GM21367 (cell line): ENCODE measurements at regions not wholly inside any gene's neighbourhood (a gene's known extent, or its start where the extent isn't known, plus 50 kb on each side); places are given as distances from the start of the nearest gene placed in this dataset.
"Not testable (repeated sequence)": the region's sequence is repeated elsewhere in the genome, so short reads cannot be mapped to it uniquely, and the experiment has no call there.

ENCODE experiments used
- ATAC-seq: cut with Tn5 transposase; IDR thresholded peaks from one replicate; pipeline ENCODE4 v1.9.1; 2021; ENCODE audit not compliant: unreplicated experiment

DNA sequence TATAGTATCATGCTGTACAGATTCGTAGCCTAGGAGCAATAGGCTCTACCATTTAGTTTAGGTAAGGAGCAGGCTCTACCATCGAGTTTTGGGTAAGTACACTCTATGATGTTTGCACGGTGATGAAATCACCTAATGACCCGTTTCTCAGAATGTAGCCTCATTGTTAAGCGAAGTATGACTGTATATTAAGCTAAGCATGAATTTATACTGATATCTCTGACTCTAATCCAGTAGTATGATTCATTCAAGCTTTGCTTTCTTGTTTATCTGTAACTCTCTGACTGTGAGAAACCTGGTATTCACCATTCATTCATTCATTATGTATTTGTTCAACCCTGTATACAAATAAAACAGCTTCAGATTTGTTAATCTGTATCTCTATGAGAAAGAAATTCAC, 283.9 kb upstream of the PRICKLE1 start:
- ATAC-seq, result no peak

DNA sequence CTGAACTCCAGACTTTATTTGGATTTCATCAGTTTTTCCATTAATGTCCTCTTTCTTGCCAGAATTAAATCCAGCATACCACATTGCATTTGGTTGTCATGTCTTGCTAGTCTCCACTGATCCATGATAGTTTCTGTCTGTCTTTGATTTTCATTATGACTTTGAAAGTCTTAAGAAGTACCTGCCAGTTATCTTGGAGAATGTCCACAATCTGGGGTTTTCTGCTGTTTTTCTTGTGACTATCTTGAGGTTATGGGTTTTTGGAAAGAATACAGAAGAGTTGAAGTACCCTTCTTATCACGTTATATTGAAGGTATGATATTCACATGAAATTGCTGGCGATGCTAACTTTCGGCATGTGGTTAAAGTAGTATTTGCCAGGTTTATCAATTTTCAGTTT, 282.3 kb upstream of the PRICKLE1 start:
- ATAC-seq, result no peak

DNA sequence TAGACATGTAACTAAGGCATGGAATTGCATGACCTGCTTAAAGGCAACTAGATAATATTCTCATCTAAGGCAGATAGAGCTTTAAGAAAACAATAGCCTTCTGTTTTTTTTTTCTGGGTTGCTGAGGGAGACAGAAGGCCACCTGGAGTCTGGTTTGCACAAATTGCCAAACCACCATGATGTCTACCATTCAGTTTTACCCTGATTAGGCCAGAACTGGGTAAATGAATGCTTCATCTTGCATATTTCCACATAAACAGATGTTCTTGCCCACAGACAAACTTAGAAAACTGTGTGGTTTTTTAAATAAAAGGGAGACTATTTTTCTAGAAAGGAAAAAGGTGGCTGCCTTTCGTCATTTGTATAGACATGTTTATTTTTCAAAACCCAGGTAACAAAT, 278.7 kb upstream of the PRICKLE1 start:
- no peak for ATAC-seq

DNA sequence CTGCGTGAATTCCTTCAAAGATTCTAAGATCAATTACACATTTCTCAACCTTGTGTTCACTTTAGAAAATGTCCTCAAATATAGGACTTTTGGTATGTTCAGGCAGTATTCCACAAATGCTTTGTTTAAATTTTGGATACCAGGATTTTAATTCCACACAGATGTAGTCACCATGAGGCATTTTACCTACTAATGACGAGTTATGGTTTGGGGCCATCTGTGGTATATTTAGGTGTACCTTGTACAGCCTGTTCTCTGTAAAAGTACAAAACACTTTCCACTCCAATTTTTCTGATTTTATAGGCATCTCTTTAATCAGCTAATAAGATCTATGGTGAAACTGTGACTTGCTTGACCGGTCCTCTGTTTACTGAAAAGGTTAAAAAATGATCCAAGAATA, 275.7 kb upstream of the PRICKLE1 start:
- ATAC-seq, result no peak

DNA sequence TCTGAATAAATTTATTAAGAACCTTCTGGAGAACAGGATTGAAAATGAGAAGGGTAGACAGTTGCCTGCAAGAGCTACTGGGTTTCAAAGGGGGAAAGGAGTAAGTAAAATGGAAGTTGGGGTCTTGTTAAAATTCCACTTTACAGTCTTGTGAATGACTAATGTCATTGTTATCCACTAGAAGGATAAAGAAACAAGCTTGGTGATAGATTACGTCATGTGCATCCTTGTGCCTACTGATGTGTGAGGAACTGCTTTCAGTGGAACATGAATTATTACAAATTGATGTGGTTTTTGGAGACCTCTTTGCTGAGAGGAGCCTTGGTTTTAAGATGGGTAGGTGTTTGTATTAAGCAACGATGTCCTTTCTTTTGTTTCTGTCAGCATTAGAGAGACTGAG, 272.5 kb upstream of the PRICKLE1 start:
- no peak for ATAC-seq

DNA sequence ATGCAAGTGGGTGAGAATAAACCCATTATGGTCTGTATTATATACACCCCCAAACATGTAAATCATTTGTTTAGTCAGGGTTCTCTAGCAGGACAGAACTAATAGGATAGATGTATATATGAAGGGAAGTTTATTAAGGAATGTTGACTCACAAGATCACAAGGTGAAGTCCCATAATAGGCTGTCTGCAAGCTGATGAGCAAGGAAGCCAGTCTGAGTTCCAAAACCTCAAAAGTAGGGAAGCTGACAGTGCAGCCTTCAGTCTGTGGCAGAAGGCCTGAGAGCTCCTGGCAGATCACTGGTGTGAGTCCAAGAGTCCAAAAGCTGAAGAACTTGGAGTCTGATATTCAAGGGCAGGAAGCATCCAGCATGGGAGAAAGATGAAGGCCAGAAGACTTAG, 270.8 kb upstream of the PRICKLE1 start:
- not testable (repeated sequence) for ATAC-seq

DNA sequence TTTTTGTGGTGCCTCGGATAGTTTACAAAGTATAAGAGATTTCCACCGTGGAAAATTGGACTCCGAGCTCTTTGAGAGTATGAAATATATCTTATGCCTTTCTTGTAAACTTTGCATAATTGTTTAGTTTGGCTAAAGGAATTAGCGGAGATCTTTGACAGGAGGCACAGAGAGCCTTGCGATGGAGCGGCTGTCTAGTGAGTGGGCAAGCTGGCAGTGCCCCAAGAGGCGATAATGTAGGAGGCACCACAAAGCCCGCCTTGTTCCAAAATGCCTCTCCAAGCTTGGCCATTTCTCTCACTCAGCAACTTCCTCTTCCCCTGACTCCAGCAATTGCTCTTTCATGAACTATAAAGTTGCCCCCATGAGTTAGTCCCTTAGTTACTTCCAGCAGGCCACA, 270.1 kb upstream of the PRICKLE1 start:
- no peak for ATAC-seq

DNA sequence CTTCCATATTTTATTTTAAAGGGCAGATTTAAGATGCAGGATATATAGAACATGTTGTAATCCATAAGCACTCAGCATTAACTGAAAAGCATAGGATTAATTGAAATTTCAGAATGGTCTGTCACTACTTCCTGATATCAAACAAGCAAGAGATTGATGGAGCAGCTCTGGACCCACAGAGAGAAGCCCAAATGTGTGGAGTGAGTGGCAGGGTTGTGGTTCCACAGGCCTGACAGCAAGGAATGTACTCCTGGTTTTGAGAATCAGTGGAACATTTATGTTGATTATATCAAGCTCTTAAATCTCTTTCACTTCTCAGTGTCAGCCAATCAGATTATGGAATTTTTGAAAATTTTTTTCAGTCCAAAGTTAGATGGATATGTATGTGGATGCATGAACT, 267.6 kb upstream of the PRICKLE1 start:
- ATAC-seq, result no peak

DNA sequence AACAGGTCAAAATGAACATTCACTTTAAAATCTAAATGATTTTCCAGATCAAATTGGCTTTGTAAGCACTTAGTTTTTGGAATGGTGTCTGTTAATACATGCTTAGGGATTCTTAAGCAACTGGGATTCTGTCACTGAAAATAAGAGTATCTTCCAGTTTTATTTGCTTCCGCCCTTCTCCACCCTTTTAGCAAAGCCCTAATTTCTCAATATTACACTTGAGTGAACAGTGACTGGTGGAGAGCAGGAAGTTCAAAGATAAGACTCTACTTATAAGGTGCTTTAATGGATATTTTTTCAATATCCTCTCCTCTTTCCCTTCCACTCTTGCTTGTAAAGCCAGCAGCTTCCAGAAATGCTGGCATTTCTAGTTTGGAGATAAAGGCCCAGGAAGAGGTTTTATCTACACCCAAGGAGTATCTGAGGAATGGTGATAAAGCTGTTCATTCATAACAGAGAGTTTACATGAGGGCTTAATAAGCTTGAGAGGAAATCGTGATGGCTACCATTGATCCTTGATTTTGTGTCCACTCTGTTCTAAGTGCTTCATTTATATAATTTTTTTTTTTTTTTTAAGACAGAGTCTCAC, 265.9 kb upstream of the PRICKLE1 start:
- no peak for ATAC-seq

DNA sequence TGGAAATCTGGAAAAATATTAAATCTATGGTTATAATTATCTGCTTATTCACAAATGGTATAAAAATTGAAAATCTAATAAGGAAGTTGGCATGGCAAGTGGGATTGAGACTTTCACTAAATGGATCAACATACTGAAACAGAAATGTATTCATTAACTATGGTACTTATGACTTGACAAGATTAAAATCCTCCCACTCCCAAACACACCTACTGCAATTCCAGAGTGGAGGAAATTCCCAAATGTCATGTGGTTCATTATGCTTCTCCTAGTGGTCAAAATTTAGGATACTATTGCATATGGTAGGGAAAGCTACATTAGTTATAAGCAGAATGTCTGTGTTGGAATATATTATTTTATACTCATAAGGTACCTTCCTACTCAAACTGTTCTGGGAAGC, 265.3 kb upstream of the PRICKLE1 start:
- ATAC-seq, result no peak

DNA sequence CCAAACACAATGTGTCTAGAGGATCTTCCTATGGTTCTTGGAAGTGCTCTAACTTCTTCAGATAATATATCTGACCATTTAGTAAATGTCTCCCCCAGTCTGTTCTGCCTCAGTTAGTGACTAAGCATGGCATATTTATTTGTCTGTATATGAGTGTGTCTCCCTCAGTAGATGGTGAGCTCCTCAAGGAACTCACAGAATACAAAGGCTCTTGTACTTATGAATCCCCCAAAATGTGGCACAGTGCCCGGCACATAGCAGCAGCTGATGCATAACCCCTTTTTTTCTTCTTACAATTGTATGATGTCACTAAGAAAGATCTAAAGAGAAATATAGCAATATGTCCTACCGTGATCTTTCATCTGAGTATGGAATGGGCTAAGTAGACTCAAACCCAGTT, 264.7 kb upstream of the PRICKLE1 start:
- ATAC-seq, result no peak

DNA sequence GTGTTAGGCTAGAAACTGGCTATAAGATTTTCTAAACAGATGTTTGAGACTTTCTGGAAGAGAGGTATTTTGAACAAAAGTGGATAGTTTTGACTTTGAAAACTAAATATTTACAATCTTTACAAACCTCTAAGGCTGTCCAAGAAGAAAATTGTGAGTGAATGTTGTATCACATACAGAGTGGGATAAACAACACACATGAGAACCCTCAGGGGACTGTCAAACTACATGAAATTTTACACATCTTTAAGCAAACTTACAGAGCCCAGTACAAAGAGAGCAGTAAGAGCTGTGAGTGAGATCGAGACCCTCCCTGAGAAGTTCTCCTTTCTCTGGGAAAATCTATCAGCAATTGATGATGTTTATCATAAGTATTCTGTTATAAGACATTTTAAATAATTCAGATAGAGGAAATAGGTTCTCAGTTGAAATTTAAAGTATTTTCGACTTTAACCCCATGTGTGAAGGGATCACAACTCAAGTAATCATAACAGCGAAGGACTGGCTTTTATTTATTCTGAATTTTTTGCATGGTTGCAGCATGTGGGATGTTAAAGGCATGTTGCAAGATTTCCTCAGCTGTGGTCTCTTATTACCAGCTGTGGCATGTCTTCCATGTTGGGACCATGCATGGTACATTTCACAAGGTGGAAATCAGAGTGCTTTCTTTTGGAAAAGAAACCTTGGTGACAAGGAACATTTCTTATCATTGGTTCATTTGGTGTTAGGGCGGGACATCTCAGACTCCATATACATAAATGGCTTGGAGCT, 264.0 kb upstream of the PRICKLE1 start:
- no peak for ATAC-seq

DNA sequence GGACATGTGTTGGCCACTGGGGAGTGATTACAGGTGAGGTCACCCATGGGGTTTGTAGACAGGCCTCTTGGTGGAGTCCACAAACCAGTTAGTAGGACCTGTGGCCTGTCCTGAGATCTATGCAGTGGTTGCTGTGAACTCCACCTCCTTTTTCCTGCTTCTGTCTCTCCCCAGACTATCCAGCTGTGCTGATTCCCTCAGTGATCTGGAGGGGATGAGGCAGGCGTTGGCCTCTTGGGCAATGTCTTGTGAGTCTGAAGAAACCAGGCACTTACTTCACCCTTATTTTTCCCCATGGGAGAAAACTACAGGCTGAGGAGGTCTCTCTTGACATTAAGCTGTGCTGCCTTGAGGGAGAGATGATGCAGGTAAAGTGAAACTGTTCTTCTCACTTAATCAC, 257.2 kb upstream of the PRICKLE1 start:
- no peak for ATAC-seq

DNA sequence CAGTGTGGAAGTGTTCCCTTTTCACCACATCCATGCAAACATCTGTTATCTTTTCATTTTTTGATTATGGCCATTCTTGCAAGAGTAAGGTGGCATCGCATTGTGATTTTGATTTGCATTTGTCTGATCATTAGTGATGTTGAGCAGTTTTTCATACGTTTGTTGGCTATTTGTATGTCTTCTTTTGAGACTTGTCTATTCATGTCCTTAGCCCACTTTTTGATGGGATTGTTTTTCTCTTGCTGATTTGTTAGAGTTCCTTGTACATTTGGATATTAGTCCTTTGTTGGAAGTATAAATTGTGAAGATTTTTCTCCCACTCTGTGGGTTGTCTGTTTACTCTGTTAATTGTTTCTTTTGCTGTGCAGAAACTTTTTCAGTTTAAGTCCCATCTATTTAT, 244.5 kb upstream of the PRICKLE1 start:
- no peak for ATAC-seq

DNA sequence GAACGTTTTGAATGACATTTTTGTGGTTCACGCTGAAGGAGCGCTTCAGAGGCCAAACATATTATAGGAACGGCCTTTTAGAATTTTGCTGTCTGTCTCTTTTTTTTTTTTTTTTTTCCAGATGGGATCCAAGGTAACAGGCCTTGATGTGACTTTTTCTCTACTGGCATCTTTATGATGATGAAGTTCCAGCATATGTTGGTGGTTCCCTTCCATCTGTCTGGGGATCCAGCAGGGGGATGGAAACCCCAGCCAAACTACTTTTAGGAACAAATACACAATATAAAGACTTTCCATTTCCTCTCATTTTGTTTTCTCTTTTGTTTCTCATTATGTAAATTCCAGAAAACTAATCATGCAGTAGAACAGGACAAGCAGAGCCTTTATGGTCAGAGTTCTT, 239.3 kb upstream of the PRICKLE1 start:
- no peak for ATAC-seq

DNA sequence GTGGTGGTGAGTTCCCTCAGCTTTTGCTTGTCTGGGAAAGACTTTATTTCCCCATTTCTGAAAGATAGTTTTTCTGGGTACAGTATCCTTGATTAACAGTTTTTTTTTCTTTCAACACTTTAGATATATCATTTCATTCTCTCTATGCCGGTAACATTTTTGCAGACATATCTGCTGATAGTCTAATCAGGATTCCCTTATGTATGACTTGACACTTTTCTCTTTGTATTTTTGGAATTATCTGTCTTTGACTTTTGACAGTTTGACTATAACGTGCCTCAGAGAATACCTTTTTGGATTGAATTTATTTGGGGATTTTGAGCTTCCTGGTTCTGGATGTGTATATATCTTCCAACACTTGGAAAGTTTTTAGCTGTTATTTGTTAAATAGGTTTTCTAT, 234.8 kb upstream of the PRICKLE1 start:
- no peak for ATAC-seq

DNA sequence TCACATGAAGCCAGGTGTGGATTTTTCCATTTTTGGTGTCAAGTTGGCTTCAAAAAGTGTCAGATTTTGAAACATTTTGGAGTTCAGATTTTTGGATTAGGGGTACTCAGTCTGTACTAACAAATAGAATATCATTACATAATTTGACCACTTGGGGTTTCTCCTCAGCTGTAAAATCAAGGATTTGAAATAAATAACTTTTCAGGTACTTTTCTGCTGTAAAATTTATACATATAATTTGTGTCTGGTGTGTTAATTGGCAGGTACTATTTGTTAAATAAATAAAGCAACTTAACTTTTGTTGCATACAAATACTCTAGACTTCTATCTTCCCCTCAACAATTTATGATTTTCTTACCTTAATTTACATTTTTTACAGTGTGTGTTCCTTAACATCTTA, 234.1 kb upstream of the PRICKLE1 start:
- ATAC-seq, result no peak

DNA sequence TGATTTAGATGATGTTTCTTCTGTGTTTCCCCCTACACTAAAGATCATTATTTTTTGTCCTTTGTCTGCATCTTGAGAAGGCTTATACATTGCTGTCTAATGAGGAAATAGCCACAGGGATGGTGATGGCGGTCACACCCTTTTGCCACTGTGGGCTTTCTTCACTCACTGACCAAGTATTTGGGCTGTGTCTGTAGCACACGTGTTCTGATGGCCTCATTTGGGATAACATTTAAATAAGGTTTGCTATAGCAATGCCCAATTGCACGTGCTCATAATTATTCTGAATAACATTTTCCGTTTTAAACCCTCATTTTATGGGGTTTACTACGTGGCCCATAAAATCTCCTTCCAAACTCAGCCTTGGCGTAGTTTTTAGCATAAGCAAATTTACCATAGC, 230.3 kb upstream of the PRICKLE1 start:
- no peak for ATAC-seq

DNA sequence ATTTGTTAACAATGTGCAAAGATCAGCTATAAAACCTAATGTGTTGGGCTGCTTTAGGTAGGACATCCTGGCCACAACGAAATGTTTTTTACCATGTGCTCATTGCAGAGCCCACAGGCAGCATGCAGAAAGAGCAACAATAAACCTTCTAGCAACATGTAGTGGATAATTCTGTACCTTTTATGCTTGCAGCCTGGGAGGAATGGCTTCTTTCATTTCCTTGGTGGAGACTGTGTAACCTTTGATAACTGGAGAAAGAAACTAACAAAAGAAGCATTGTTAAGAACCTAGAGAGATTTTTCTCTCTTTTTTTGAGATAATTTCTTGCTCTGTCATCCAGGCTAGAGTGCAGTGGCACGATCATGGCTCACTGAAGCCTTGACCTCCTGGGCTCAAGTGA, 225.5 kb upstream of the PRICKLE1 start:
- ATAC-seq, result no peak

DNA sequence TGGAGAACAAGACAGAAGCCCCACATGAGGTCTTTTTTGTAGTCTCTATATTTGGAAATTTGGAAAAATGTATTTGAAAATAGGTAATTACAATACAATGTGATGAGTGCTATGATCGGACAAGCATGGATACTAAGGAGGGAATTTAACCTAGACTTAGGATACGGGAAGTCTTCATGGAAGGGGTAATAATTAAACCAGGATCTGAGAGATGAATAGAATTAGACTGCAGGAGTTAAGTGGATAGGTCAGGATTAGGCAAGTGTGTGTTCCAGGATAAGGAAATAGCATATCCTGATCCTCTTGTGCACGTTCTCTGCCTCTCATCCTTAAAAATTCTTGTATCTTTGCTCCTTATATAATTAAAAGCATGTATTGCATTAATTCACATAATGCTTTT, 223.3 kb upstream of the PRICKLE1 start:
- ATAC-seq, result no peak

DNA sequence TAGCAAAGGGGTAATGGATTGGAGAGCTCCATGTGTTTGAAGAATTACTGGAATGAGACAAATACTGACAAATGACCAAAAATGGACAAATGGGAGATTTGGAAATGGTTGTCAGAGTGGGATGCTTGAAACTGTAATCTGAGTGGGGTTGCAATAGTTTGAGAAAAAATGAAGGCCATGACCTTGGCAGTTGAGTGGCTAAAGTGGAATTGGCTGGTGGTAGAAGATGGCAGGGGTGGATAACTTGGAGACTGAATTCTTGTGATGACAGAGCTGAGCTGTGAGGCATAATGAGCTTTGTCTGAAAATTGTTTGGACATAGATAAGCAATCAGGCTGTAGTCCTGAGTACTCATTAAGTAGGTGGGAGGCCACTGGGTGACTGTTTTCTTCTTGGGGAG, 222.5 kb upstream of the PRICKLE1 start:
- no peak for ATAC-seq

DNA sequence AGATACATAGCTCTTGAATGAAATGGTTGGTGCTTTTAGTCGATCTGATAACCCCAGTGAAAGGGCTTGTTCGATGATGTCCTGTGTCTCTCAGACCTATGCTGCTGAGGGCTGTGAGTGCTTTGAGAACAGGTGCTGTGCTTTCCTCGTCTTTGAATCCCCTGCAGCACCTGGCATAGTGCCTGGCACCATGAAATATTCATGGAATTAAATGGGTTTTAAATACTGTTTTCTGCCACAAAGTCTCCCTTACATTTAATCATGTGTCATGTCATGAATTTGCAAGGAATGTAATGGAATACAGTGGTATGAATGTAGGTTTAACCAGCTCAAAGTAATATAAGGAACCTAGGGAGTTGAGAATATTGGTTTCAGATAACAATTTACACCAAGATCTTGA, 220.5 kb upstream of the PRICKLE1 start:
- no peak for ATAC-seq

DNA sequence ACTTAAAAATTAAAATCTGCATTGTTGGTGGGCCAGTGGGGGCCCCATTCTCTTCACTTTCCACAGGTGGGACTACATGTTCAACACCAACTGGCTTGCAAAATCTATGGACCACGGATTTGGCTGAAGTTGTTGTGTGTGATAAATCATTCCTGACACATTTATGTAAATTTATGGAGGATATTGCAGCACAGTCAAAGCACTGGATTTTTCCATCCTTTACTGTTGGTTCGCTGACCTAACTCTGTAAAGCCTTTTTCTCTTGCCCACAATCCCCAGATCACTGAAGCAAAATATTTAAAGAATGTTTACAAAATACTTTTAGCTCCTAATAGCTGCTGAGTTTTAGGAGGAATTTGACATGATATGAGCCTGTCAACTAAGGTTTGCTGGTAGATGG, 219.7 kb upstream of the PRICKLE1 start:
- ATAC-seq, result no peak
